GM18508 (cell line): ENCODE measurements at regions not wholly inside any gene's neighbourhood (a gene's known extent, or its start where the extent isn't known, plus 50 kb on each side); places are given as distances from the start of the nearest gene placed in this dataset.
"Not testable (repeated sequence)": the region's sequence is repeated elsewhere in the genome, so short reads cannot be mapped to it uniquely, and the experiment has no call there.

Source experiments
- ATAC-seq: cut with Tn5 transposase; IDR thresholded peaks from one replicate; pipeline ENCODE4 v1.9.1; 2021; ENCODE audit warnings: moderate number of reproducible peaks; ENCODE audit not compliant: insufficient read depth, unreplicated experiment

- ATAC-seq: no peak
Observed at GRCh38 chr2:186159101-186159500, 327.0 kb upstream of the ZC3H15 start.

- no peak for ATAC-seq
Observed at GRCh38 chr2:186164325-186164724, 321.7 kb upstream of the ZC3H15 start.

GRCh38 chr2:186170693-186171092 is 315.4 kb upstream of the ZC3H15 start:
- ATAC-seq: no peak

- ATAC-seq: no peak
Observed at GRCh38 chr2:186181625-186182024, 304.4 kb upstream of the ZC3H15 start.

GRCh38 chr2:186182366-186182765 is 303.7 kb upstream of the ZC3H15 start:
- not testable (repeated sequence) for ATAC-seq

GRCh38 chr2:186183406-186183805 is 302.7 kb upstream of the ZC3H15 start:
- no peak for ATAC-seq

GRCh38 chr2:186187854-186188253 is 298.2 kb upstream of the ZC3H15 start:
- ATAC-seq: peak; percentile 59

- ATAC-seq: no peak
Observed at GRCh38 chr2:186189816-186190215, 296.2 kb upstream of the ZC3H15 start.

GRCh38 chr2:186195696-186196095 is 290.4 kb upstream of the ZC3H15 start:
- no peak for ATAC-seq

GRCh38 chr2:186197955-186198354 is 288.1 kb upstream of the ZC3H15 start:
- ATAC-seq: no peak

GRCh38 chr2:186199029-186199428 is 287.0 kb upstream of the ZC3H15 start:
- ATAC-seq: no peak

GRCh38 chr2:186201371-186201770 is 284.7 kb upstream of the ZC3H15 start:
- ATAC-seq: no peak

- peak; percentile 46 for ATAC-seq
Observed at GRCh38 chr2:186205254-186205911, 280.7 kb upstream of the ZC3H15 start.

- ATAC-seq: no peak
Observed at GRCh38 chr2:186209532-186209931, 276.5 kb upstream of the ZC3H15 start.

GRCh38 chr2:186220409-186220808 is 265.7 kb upstream of the ZC3H15 start:
- ATAC-seq: no peak

- ATAC-seq: no peak
Observed at GRCh38 chr2:186229265-186229664, 256.8 kb upstream of the ZC3H15 start.

GRCh38 chr2:186241874-186242273 is 244.2 kb upstream of the ZC3H15 start:
- no peak for ATAC-seq

- no peak for ATAC-seq
Observed at GRCh38 chr2:186254759-186255158, 231.3 kb upstream of the ZC3H15 start.

GRCh38 chr2:186255823-186256222 is 230.2 kb upstream of the ZC3H15 start:
- ATAC-seq: no peak

- ATAC-seq: peak; percentile 71
Observed at GRCh38 chr2:186256540-186256939, 229.5 kb upstream of the ZC3H15 start.

- no peak for ATAC-seq
Observed at GRCh38 chr2:186263673-186264250, 222.3 kb upstream of the ZC3H15 start.

GRCh38 chr2:186269536-186269935 is 216.5 kb upstream of the ZC3H15 start:
- ATAC-seq: no peak
